ENCODE measurements at regions not wholly inside any gene's neighbourhood (a gene's known extent, or its start where the extent isn't known, plus 50 kb on each side); places are given as distances from the start of the nearest gene placed in this dataset.
"Not testable (repeated sequence)": the region's sequence is repeated elsewhere in the genome, so short reads cannot be mapped to it uniquely, and the experiment has no call there.

DNA sequence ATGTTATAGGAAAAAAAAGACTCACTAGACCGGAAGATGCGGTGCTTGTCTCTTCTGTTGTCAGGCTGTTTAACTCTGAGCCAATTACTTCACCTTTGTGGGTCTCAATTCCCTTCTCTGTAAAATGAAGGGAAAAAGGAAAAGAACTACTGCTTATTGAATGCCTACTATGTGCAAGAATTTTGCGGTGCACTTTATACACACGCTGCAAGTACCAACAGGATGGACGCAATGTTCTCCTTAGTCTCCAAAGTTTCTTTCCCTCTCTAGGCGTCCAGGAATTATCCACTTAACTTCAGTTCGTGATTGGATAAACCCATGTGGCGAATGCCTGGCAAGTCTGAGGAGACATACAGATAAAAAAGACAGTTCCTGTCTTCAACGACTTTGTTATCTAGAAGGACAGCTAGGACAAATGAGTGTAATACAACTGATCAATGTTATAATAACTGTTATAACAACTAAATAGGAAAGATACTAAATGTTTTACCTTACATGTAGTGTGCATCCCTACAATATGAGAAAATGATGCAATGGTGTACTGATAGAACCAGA, 69.0 kb upstream of the JARID2 start:
- no peaks in the 10 kb centered on the region for H3K9me3 Mint-ChIP-seq
- H3K4me3 Mint-ChIP-seq, result no peak overlapping the region
- no peak overlapping the region for H3K27ac Mint-ChIP-seq
- H3K36me3 Mint-ChIP-seq, result no peaks in the 10 kb centered on the region
- no peak for ATAC-seq
- no peak for DNase-seq (ENCODE audit: low spot score)
- H3K4me1 Mint-ChIP-seq (ENCODE audit: low read depth in 2 of 2), result no peaks in the 10 kb centered on the region
- H3K27me3 Mint-ChIP-seq, result peaks cover 0 to 2% of the 10 kb centered on the region in 2 donors

DNA sequence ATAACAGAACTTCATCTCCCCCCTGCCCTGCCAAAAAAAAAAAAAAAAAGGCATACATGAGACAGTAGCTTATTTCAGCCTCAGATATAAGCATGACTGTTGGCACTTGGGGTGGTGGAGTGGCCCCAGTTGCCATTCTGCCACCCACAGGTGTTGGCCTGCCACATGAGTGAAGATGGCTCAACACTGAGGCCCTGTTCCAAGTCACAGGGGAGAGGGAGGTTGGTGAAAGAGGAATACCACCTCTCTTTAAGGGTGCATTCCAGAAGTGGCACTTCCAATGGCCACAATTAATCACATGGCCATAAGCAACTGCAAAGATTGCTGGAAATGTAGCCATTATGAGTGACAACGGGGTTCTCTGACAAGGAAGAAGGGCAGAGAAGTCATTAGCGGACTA, 61.9 kb upstream of the JARID2 start:
- H3K27me3 Mint-ChIP-seq, result no peaks in the 10 kb centered on the region
- no peak overlapping the region for H3K4me3 Mint-ChIP-seq
- ATAC-seq, result no peak
- DNase-seq (ENCODE audit: low spot score), result no peak
- H3K9me3 Mint-ChIP-seq, result no peaks in the 10 kb centered on the region
- peaks cover 7 to 11% of the 10 kb centered on the region in 2 donors for H3K4me1 Mint-ChIP-seq (ENCODE audit: low read depth in 2 of 2)
- no peaks in the 10 kb centered on the region for H3K36me3 Mint-ChIP-seq
- peak overlapping the region in 1 of 2 donors; percentile 84 for H3K27ac Mint-ChIP-seq

DNA sequence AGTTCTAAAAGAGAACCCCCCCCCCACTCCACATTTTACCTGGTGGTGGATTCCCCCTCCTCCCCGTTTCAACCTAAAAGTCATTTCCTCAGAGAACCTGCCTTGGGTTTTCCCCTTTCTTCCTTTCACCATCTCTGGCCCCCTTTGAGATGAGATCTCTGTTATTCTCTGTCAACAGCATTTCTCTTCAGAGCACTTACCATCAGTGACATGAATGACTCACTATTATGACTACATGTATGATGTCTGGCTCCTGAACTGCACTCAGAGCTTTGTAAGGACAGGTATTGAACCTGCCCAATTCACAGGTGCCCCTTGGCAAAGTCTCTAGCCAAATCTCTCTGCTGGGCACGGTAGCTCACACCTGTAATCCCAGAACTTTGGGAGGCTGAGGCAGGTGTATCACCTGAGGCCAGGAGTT, 61.4 kb upstream of the JARID2 start:
- peak overlapping the region; percentile 60 to 84 for H3K27ac Mint-ChIP-seq
- H3K4me1 Mint-ChIP-seq (ENCODE audit: low read depth in 2 of 2), result peaks cover 7 to 11% of the 10 kb centered on the region in 2 donors
- no peaks in the 10 kb centered on the region for H3K27me3 Mint-ChIP-seq
- H3K4me3 Mint-ChIP-seq, result no peak overlapping the region
- no peaks in the 10 kb centered on the region for H3K36me3 Mint-ChIP-seq
- DNase-seq (ENCODE audit: low spot score) (no peak), ATAC-seq (peak; percentile 73 to 85)
- no peaks in the 10 kb centered on the region for H3K9me3 Mint-ChIP-seq

DNA sequence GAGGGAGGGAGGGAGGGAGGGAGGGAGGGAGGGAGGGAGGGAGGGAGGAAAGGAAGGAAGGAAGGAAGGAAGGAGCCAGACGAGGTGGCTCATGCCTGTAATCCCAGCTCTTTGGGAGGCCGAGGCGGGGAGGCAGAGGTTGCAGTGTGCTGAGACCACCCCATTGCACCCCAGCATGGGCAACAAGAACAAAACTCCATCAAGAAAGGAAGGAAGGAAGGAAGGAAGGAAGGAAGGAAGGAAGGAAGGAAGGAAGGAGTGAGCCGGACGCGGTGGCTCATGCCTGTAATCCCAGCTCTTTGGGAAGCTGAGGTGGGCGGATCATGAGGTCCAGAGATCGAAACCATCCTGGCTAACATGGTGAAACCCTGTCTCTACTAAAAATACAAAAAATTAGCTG, 60.8 kb upstream of the JARID2 start:
- ATAC-seq; H3K27me3 Mint-ChIP-seq; DNase-seq (ENCODE audit: low spot score); H3K4me3 Mint-ChIP-seq; H3K36me3 Mint-ChIP-seq; H3K9me3 Mint-ChIP-seq: not testable (repeated sequence)
- Mint-ChIP-seq H3K27ac (peak overlapping the region; percentile 60 to 84), H3K4me1 (ENCODE audit: low read depth in 2 of 2) (peaks cover 7 to 11% of the 10 kb centered on the region in 2 donors)

DNA sequence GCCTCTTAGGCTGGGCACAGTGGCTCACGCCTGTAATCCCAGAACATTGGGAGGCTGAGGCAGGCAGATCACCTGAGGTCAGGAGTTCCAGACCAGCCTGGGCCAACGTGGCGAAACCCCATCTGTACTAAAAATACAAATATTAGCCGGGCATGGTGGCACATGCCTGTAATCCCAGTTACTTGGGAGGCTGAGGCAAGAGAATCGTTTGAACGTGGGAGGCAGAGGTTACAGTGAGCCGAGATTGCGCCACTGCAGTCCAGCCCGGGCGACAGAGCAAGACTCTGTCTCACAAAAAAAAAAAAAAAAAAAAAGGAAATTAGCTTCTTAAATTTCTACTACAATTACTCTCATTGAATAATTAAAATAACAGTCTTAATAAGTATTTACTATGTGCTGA, 52.4 kb upstream of the JARID2 start:
- H3K36me3 Mint-ChIP-seq; H3K27me3 Mint-ChIP-seq; H3K4me1 Mint-ChIP-seq (ENCODE audit: low read depth in 2 of 2); H3K9me3 Mint-ChIP-seq; DNase-seq (ENCODE audit: low spot score); ATAC-seq; H3K27ac Mint-ChIP-seq; H3K4me3 Mint-ChIP-seq: not testable (repeated sequence)

DNA sequence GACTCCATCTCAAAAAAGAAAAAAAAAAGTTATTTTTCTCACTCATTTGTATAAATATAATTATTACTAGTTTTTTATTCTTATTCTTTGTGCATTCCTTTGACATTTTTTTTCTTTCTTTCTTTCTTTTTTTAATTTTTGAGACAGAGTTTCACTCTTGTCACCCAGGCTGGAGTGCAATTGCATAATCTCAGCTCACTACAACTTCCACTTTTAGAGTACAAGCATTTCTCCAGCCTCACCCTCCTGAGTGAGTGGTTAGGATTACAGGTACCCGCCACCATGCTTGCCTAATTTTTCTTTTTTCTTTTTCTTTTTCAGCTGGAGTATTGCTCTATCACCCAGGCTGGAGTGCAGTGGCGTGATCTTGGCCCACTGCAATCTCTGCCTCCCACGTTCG, 51.4 kb upstream of the JARID2 start:
- no peak for ATAC-seq
- Mint-ChIP-seq H3K4me1 (ENCODE audit: low read depth in 2 of 2) (peaks cover 0 to 2% of the 10 kb centered on the region in 2 donors), H3K36me3 (no peaks in the 10 kb centered on the region), H3K4me3 (no peak overlapping the region), H3K27ac (no peak overlapping the region), H3K27me3 (peaks cover 0 to 2% of the 10 kb centered on the region in 2 donors), H3K9me3 (no peaks in the 10 kb centered on the region)
- no peak for DNase-seq (ENCODE audit: low spot score)
